ENCODE measurements at regions not wholly inside any gene's neighbourhood (a gene's known extent, or its start where the extent isn't known, plus 50 kb on each side); places are given as distances from the start of the nearest gene placed in this dataset.

DNA sequence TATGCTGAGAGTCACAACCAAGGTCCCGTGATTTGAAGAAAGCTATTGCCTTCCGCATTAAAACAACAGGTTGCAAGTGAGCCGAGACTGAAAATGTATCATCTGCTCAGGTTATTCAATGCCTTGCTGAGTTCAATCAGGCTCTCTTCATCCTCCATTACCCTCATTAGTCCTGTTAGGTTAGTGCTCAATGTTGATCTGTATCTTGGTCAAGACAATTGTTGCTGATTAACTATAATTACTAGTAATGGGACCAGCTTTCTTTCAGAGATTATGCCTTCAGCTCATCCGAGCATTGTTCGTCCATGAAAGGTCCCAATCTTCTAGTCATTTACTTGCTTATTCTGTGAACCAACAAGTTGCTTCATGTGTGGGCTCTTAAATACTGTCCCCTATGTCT lies 534.6 kb upstream of the FAM241A start:
- TF ChIP-seq RAD21 (IDR thresholded peaks at IDR 0.05) (no peak), GABPA (IDR thresholded peaks at IDR 0.05 in 1 of 2, conservative IDR thresholded peaks at IDR 0.05 in 1 of 2) (no peak)
- H3K9me3 ChIP-seq (ENCODE audit: control insufficient read depth in 4 of 4, low read length in 3 of 4), result no peaks in the 10 kb centered on the region
- peaks cover 0 to 2% (median 0%) of the 10 kb centered on the region in 4 donors for H3K4me1 ChIP-seq (ENCODE audit: control insufficient read depth in 4 of 4, insufficient read depth in 4 of 4, low read length in 3 of 4)
- H3K9ac ChIP-seq (ENCODE audit: low read depth in 1 of 2, low read length in 2 of 2), result no peak overlapping the region
- no peaks in the 10 kb centered on the region for H3K36me3 ChIP-seq (ENCODE audit: control insufficient read depth in 4 of 4, insufficient read depth in 3 of 4, low read depth in 1 of 4, low read length in 3 of 4)
- 86% methylated on average over 5 of the region's 5 CpGs for WGBS
- H3K27me3 ChIP-seq (ENCODE audit: control insufficient read depth in 4 of 4, insufficient read depth in 4 of 4, low read length in 3 of 4), result no peaks in the 10 kb centered on the region
- DNase-seq (ENCODE audit: low spot score), result no peak
- H3K4me3 ChIP-seq (ENCODE audit: low read depth in 1 of 3, low read length in 3 of 3), result no peak overlapping the region
- no peak overlapping the region for H3K27ac ChIP-seq (ENCODE audit: low read depth in 1 of 2, low read length in 2 of 2)

DNA sequence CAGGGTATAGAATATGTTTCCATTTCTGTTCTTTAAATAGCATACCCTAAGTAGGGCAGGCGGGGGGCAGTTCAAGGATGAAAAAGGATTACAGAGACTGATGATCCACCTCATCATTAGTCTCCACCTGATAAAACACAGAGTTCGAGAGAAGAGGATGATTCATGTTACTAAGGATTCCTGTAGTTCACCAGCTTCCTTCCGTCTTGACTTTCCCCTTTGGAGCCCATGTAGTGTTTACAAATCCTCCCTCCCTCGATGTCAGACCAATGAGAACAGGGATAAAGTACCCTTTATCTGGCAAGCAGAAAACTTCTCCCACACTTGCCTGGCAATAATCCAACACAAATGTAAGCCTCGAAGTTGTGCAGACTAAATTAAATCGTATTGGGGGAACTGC lies 526.3 kb upstream of the FAM241A start:
- Histone ChIP-seq H3K36me3 (ENCODE audit: control insufficient read depth in 4 of 4, insufficient read depth in 3 of 4, low read depth in 1 of 4, low read length in 3 of 4) (no peaks in the 10 kb centered on the region), H3K9me3 (ENCODE audit: control insufficient read depth in 4 of 4, low read length in 3 of 4) (no peaks in the 10 kb centered on the region), H3K4me3 (ENCODE audit: low read depth in 1 of 3, low read length in 3 of 3) (no peak overlapping the region), H3K4me1 (ENCODE audit: control insufficient read depth in 4 of 4, insufficient read depth in 4 of 4, low read length in 3 of 4) (peaks cover 0 to 2% (median 0%) of the 10 kb centered on the region in 4 donors), H3K27me3 (ENCODE audit: control insufficient read depth in 4 of 4, insufficient read depth in 4 of 4, low read length in 3 of 4) (no peaks in the 10 kb centered on the region), H3K27ac (ENCODE audit: low read depth in 1 of 2, low read length in 2 of 2) (no peak overlapping the region), H3K9ac (ENCODE audit: low read depth in 1 of 2, low read length in 2 of 2) (no peak overlapping the region)
- 63% methylated on average over 6 of the region's 6 CpGs for WGBS
- TF ChIP-seq RAD21 (IDR thresholded peaks at IDR 0.05) (no peak), RXRA (IDR thresholded peaks at IDR 0.05) (no peak), SP1 (IDR thresholded peaks at IDR 0.05) (no peak), YY1 (IDR thresholded peaks at IDR 0.05) (no peak), HNF4G (IDR thresholded peaks at IDR 0.05) (no peak), NR2F2 (IDR thresholded peaks at IDR 0.05) (no peak), HNF4A (conservative IDR thresholded peaks at IDR 0.05) (no peak), EGR1 (IDR thresholded peaks at IDR 0.05; ENCODE audit: low read depth in 2 of 2) (no peak)
- TF ChIP-seq, protein P1, sequence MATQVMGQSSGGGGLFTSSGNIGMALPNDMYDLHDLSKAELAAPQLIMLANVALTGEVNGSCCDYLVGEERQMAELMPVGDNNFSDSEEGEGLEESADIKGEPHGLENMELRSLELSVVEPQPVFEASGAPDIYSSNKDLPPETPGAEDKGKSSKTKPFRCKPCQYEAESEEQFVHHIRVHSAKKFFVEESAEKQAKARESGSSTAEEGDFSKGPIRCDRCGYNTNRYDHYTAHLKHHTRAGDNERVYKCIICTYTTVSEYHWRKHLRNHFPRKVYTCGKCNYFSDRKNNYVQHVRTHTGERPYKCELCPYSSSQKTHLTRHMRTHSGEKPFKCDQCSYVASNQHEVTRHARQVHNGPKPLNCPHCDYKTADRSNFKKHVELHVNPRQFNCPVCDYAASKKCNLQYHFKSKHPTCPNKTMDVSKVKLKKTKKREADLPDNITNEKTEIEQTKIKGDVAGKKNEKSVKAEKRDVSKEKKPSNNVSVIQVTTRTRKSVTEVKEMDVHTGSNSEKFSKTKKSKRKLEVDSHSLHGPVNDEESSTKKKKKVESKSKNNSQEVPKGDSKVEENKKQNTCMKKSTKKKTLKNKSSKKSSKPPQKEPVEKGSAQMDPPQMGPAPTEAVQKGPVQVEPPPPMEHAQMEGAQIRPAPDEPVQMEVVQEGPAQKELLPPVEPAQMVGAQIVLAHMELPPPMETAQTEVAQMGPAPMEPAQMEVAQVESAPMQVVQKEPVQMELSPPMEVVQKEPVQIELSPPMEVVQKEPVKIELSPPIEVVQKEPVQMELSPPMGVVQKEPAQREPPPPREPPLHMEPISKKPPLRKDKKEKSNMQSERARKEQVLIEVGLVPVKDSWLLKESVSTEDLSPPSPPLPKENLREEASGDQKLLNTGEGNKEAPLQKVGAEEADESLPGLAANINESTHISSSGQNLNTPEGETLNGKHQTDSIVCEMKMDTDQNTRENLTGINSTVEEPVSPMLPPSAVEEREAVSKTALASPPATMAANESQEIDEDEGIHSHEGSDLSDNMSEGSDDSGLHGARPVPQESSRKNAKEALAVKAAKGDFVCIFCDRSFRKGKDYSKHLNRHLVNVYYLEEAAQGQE (IDR thresholded peaks at IDR 0.05), result no peak
- no peak for DNase-seq (ENCODE audit: low spot score)

- DNase-seq (ENCODE audit: low spot score), result no peak
- Histone ChIP-seq H3K27me3 (ENCODE audit: control insufficient read depth in 4 of 4, insufficient read depth in 4 of 4, low read length in 3 of 4) (peaks cover 0 to 3% (median 0%) of the 10 kb centered on the region in 4 donors), H3K27ac (ENCODE audit: low read depth in 1 of 2, low read length in 2 of 2) (no peak overlapping the region), H3K4me3 (ENCODE audit: low read depth in 1 of 3, low read length in 3 of 3) (no peak overlapping the region), H3K9me3 (ENCODE audit: control insufficient read depth in 4 of 4, low read length in 3 of 4) (no peaks in the 10 kb centered on the region), H3K36me3 (ENCODE audit: control insufficient read depth in 4 of 4, insufficient read depth in 3 of 4, low read depth in 1 of 4, low read length in 3 of 4) (no peaks in the 10 kb centered on the region), H3K9ac (ENCODE audit: low read depth in 1 of 2, low read length in 2 of 2) (no peak overlapping the region), H3K4me1 (ENCODE audit: control insufficient read depth in 4 of 4, insufficient read depth in 4 of 4, low read length in 3 of 4) (no peaks in the 10 kb centered on the region)
- TF ChIP-seq FOXA1 (IDR thresholded peaks at IDR 0.05) (no peak), JUND (IDR thresholded peaks at IDR 0.05) (no peak), HNF4A (conservative IDR thresholded peaks at IDR 0.05) (no peak), HNF4G (IDR thresholded peaks at IDR 0.05) (no peak), RAD21 (IDR thresholded peaks at IDR 0.05) (no peak), YY1 (IDR thresholded peaks at IDR 0.05) (no peak), TAF1 (conservative IDR thresholded peaks at IDR 0.05) (no peak), CTCF (IDR thresholded peaks at IDR 0.05; ENCODE audit: low read depth, low read length, missing input control) (no peak), EGR1 (IDR thresholded peaks at IDR 0.05; ENCODE audit: low read depth in 2 of 2) (no peak)
- TF ChIP-seq, protein P1 (IDR thresholded peaks at IDR 0.05), result no peak
- TF ChIP-seq, protein P2, sequence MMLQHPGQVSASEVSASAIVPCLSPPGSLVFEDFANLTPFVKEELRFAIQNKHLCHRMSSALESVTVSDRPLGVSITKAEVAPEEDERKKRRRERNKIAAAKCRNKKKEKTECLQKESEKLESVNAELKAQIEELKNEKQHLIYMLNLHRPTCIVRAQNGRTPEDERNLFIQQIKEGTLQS (IDR thresholded peaks at IDR 0.05), result no peak
- WGBS, result 74% methylated on average over 10 of the region's 10 CpGs
Observed at GRCh38 chr4:111628437-111628836, 516.8 kb upstream of the FAM241A start.

Data from liver (tissue), 8 donors.